H9 (cell line): ENCODE measurements at regions not wholly inside any gene's neighbourhood (a gene's known extent, or its start where the extent isn't known, plus 50 kb on each side); places are given as distances from the start of the nearest gene placed in this dataset.

Source experiments
- DNase-seq: peaks from one replicate; pipeline ENCODE4 v3.0.0-alpha.2; 2017
- H2AFZ ChIP-seq: one replicate; pipeline ENCODE4 v1.6.1; 2013; ENCODE audit warnings: mild to moderate bottlenecking, low read length, control low read depth, moderate library complexity
- H2AK5ac ChIP-seq: 2 replicates; pipeline ENCODE4 v1.6.1; 2013; ENCODE audit warnings: low read length, control low read depth, mixed read lengths; ENCODE audit not compliant: insufficient read length
- H2BK120ac ChIP-seq: one replicate; pipeline ENCODE4 v1.6.1; 2013; ENCODE audit warnings: low read depth, mild to moderate bottlenecking, low read length, control low read depth, inconsistent platforms; ENCODE audit not compliant: poor library complexity, severe bottlenecking
- H2BK12ac ChIP-seq: 2 replicates; pipeline ENCODE4 v1.6.1; 2013; ENCODE audit warnings: low read length, control low read depth, mixed read lengths, low read depth; ENCODE audit not compliant: insufficient read length
- H2BK15ac ChIP-seq: 2 replicates; pipeline ENCODE4 v1.6.1; 2013; ENCODE audit warnings: low read depth, low read length, control low read depth
- H2BK20ac ChIP-seq: one replicate; pipeline ENCODE4 v1.6.1; 2013; ENCODE audit warnings: low read depth, mild to moderate bottlenecking, low read length, control low read depth, inconsistent platforms; ENCODE audit not compliant: poor library complexity, severe bottlenecking
- H2BK5ac ChIP-seq: 2 replicates; pipeline ENCODE4 v1.6.1; 2013; ENCODE audit warnings: low read length, control low read depth, mixed read lengths; ENCODE audit not compliant: insufficient read length
- H3K14ac ChIP-seq: 2 replicates; pipeline ENCODE4 v1.6.1; 2013; ENCODE audit warnings: low read length, control low read depth; ENCODE audit not compliant: insufficient read depth
- H3K18ac ChIP-seq: 2 replicates; pipeline ENCODE4 v1.6.1; 2013; ENCODE audit warnings: low read depth, mild to moderate bottlenecking, mixed read lengths, low read length, control low read depth; ENCODE audit not compliant: insufficient read length
- H3K23ac ChIP-seq: 2 replicates; pipeline ENCODE4 v1.6.1; 2013; ENCODE audit warnings: low read length, control low read depth, mixed read lengths, low read depth; ENCODE audit not compliant: insufficient read length
- H3K23me2 ChIP-seq: 2 replicates; pipeline ENCODE4 v1.6.1; 2013; ENCODE audit warnings: low read depth, mild to moderate bottlenecking, mixed read lengths, low read length, control low read depth; ENCODE audit not compliant: insufficient read length, poor library complexity, severe bottlenecking
- H3K27ac ChIP-seq: 2 replicates; pipeline ENCODE4 v1.5.1; 2013; ENCODE audit warnings: low read length, control low read depth, mixed read lengths, low read depth; ENCODE audit not compliant: insufficient read length
- H3K27me3 ChIP-seq: 2 replicates; pipeline ENCODE4 v1.6.1; 2013; ENCODE audit warnings: low read length, control low read depth, inconsistent platforms; ENCODE audit not compliant: insufficient read depth
- H3K4ac ChIP-seq: 2 replicates; pipeline ENCODE4 v1.6.1; 2013; ENCODE audit warnings: low read depth, mild to moderate bottlenecking, control low read depth, inconsistent platforms, low read length, moderate library complexity
- H3K4me1 ChIP-seq: 2 replicates; pipeline ENCODE4 v1.6.1; 2013; ENCODE audit warnings: low read length, control low read depth, inconsistent platforms; ENCODE audit not compliant: insufficient read depth
- H3K4me2 ChIP-seq: 2 replicates; pipeline ENCODE4 v1.6.1; 2013; ENCODE audit warnings: low read length, control low read depth, mixed read lengths; ENCODE audit not compliant: insufficient read length, insufficient read depth
- H3K56ac ChIP-seq: 2 replicates; pipeline ENCODE4 v1.6.1; 2013; ENCODE audit warnings: low read depth, mild to moderate bottlenecking, mixed read lengths, low read length, control low read depth; ENCODE audit not compliant: insufficient read length
- H3K79me1 ChIP-seq: 2 replicates; pipeline ENCODE4 v1.6.1; 2013; ENCODE audit warnings: low read depth, mild to moderate bottlenecking, moderate library complexity, low read length, control low read depth, inconsistent platforms; ENCODE audit not compliant: insufficient read depth, poor library complexity, severe bottlenecking
- H3K79me2 ChIP-seq: 2 replicates; pipeline ENCODE4 v1.6.1; 2013; ENCODE audit warnings: low read length, control low read depth, inconsistent platforms; ENCODE audit not compliant: insufficient read depth
- H3K9ac ChIP-seq: 2 replicates; pipeline ENCODE4 v1.6.1; 2013; ENCODE audit warnings: low read length, control low read depth, mixed read lengths; ENCODE audit not compliant: insufficient read length; ENCODE audit errors: extremely low read depth
- H3K9me3 ChIP-seq: one replicate; pipeline ENCODE4 v1.6.1; 2013; ENCODE audit warnings: low read depth, low read length, inconsistent platforms; ENCODE audit not compliant: control insufficient read depth
- H3T11ph ChIP-seq: one replicate; pipeline ENCODE4 v1.6.1; 2013; ENCODE audit warnings: mild to moderate bottlenecking, low read length, control low read depth, inconsistent platforms
- H4K20me1 ChIP-seq: one replicate; pipeline ENCODE4 v1.6.1; 2013; ENCODE audit not compliant: control insufficient read depth, insufficient read length, insufficient read depth
- H4K5ac ChIP-seq: 2 replicates; pipeline ENCODE4 v1.6.1; 2013; ENCODE audit warnings: low read depth, mild to moderate bottlenecking, mixed read lengths, low read length, control low read depth; ENCODE audit not compliant: insufficient read length
- H4K8ac ChIP-seq: replicated peaks from 2 replicates; pipeline ENCODE4 v1.6.1; 2013; ENCODE audit warnings: low read length, control low read depth, mixed read lengths, low read depth; ENCODE audit not compliant: insufficient read length
- H4K91ac ChIP-seq: 2 replicates; pipeline ENCODE4 v1.6.1; 2013; ENCODE audit warnings: low read depth, mild to moderate bottlenecking, moderate library complexity, mixed read lengths, low read length, control low read depth; ENCODE audit not compliant: insufficient read length
- H3K27ac Mint-ChIP-seq, 3 experiments: 2 replicates in 2 of 3; 3 replicates in 1 of 3; pipeline ENCODE4 v1.8.0; 2020 to 2021; ENCODE audit warnings: mixed read lengths in 3 of 3, mild to moderate bottlenecking in 1 of 3, moderate library complexity in 1 of 3
- H3K27me3 Mint-ChIP-seq: 2 replicates; pipeline ENCODE4 v1.8.0; 2021; ENCODE audit warnings: low read depth, mild to moderate bottlenecking, moderate library complexity, mixed read lengths
- H3K36me3 Mint-ChIP-seq, 3 experiments: 2 replicates in 2 of 3; 3 replicates in 1 of 3; pipeline ENCODE4 v1.8.0; 2020 to 2021; ENCODE audit warnings: low read depth in 3 of 3, mixed read lengths in 3 of 3; ENCODE audit not compliant: insufficient read depth in 1 of 3
- H3K4me1 Mint-ChIP-seq, 2 experiments: 2 replicates each; pipeline ENCODE4 v1.8.0; 2020; ENCODE audit warnings: mixed read lengths in 2 of 2
- H3K4me3 Mint-ChIP-seq, 2 experiments: 2 replicates in 1 of 2; 3 replicates in 1 of 2; pipeline ENCODE4 v1.8.0; 2020 to 2021; ENCODE audit warnings: mild to moderate bottlenecking in 2 of 2, mixed read lengths in 2 of 2, moderate library complexity in 1 of 2
- H3K9me3 Mint-ChIP-seq, 2 experiments: 2 replicates in 1 of 2; 3 replicates in 1 of 2; pipeline ENCODE4 v1.8.0; 2020; ENCODE audit warnings: mild to moderate bottlenecking in 2 of 2, mixed read lengths in 2 of 2, moderate library complexity in 1 of 2
- WGBS: extraction: QIAGEN DNeasy Blood & Tissue Kit; methylation state at CpG from one replicate; pipeline ENCODE4 v1.1.7; 2013; ENCODE audit warnings: missing lambda C conversion rate, low lambda C conversion rate, mixed read lengths; ENCODE audit not compliant: insufficient read length; ENCODE audit errors: extremely low coverage; 5-methylcytosine and 5-hydroxymethylcytosine counted together
- TF ChIP-seq, protein P1 (sequence below): fragments of 200-600 bp; sonication (generic); conservative IDR thresholded peaks from 3 replicates; pipeline ENCODE4 v1.8.0; 2021; ENCODE audit warnings: antibody characterized with exemption, mild to moderate bottlenecking

DNA sequence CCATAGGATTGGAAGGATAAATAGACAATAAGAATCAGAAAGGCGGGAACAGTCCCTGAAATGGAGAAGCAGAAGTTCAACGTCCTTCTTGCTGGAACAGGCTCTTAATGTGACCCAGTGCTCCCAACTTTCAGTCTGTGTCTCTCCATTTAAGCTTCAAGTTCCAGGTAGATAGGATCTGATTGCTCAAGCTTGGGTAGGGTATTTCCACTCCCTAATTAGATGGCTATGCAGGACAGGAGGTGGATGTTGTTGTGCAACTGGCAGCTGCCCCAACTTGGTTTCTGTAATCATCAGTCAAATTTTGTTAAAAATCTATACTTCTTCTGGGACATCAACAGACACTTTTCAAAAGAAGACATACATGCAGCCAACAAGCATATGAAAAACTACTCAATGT is 266.2 kb downstream of the C12orf75 start:
- Histone ChIP-seq H3K14ac (no peak overlapping the region), H3K9ac (no peak overlapping the region), H3K79me2 (no peaks in the 10 kb centered on the region), H3K56ac (no peak overlapping the region), H2AFZ (no peak overlapping the region), H3K9me3 (no peaks in the 10 kb centered on the region), H3K79me1 (no peaks in the 10 kb centered on the region), H3K27ac (no peak overlapping the region), H2BK5ac (no peak overlapping the region), H4K5ac (no peak overlapping the region), H3T11ph (no peak overlapping the region), H3K4me2 (no peak overlapping the region), H2BK15ac (no peak overlapping the region), H3K4me1 (no peaks in the 10 kb centered on the region; the same call in 1 of the 2 replicates), H4K8ac (no peak overlapping the region), H3K23me2 (no peaks in the 10 kb centered on the region), H4K91ac (no peak overlapping the region), H2AK5ac (no peak overlapping the region), H3K4ac (no peak overlapping the region), H3K27me3 (no peaks in the 10 kb centered on the region), H2BK20ac (no peak overlapping the region), H4K20me1 (no peaks in the 10 kb centered on the region), H3K18ac (no peak overlapping the region), H2BK12ac (no peak overlapping the region), H2BK120ac (no peak overlapping the region), H3K23ac (no peak overlapping the region)
- peaks cover 10 to 12% of the 10 kb centered on the region in 2 experiments for H3K4me1 Mint-ChIP-seq
- peaks cover 0 to 2% of the 10 kb centered on the region in 2 experiments; a peak in 2 of 5 replicates for H3K9me3 Mint-ChIP-seq
- no CpG with 5 or more reads among the region's 2 CpGs for WGBS
- TF ChIP-seq, protein P1, sequence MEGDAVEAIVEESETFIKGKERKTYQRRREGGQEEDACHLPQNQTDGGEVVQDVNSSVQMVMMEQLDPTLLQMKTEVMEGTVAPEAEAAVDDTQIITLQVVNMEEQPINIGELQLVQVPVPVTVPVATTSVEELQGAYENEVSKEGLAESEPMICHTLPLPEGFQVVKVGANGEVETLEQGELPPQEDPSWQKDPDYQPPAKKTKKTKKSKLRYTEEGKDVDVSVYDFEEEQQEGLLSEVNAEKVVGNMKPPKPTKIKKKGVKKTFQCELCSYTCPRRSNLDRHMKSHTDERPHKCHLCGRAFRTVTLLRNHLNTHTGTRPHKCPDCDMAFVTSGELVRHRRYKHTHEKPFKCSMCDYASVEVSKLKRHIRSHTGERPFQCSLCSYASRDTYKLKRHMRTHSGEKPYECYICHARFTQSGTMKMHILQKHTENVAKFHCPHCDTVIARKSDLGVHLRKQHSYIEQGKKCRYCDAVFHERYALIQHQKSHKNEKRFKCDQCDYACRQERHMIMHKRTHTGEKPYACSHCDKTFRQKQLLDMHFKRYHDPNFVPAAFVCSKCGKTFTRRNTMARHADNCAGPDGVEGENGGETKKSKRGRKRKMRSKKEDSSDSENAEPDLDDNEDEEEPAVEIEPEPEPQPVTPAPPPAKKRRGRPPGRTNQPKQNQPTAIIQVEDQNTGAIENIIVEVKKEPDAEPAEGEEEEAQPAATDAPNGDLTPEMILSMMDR, result no peak
- H3K27ac Mint-ChIP-seq, result no peak overlapping the region
- no peak overlapping the region for H3K4me3 Mint-ChIP-seq
- DNase-seq, result no peak
- no peaks in the 10 kb centered on the region; a peak in 2 of 7 replicates for H3K36me3 Mint-ChIP-seq
- H3K27me3 Mint-ChIP-seq, result no peaks in the 10 kb centered on the region; the same call in 1 of the 2 replicates
